Activated CD4-positive, alpha-beta T cell treated with anti-CD3 and anti-CD28 coated beads, Interleukin-10, Interleukin-2, amounts not matched to agents 100 ng/mL and 50 ng/mL, durations not matched to agents 16 hours and 8 hours (primary cell): ENCODE measurements at regions not wholly inside any gene's neighbourhood (a gene's known extent, or its start where the extent isn't known, plus 50 kb on each side); places are given as distances from the start of the nearest gene placed in this dataset.
"Not testable (repeated sequence)": the region's sequence is repeated elsewhere in the genome, so short reads cannot be mapped to it uniquely, and the experiment has no call there.

ENCODE experiments used
- DNase-seq: peaks from one replicate; pipeline ENCODE4 v3.0.0-alpha.2; 2020

DNA sequence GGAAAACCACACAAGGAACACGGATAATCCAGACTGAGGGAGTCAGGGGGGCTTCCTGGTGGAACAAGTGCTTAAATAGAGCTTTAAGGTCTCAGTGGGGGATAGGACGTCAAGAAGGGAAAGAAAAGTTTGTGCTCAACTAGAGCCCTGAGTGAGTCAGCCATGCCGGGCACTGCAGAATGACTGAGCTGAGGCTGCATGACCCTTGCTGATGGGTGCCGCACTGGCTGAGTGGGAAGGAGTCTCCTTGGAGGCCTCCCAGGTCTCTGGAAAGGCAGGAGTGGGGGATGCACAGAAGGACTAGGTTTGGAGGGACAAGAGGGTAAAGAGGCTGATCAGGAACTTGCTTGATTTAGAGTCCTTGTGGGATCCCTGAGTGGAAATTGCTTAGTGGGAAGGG, 150.3 kb downstream of the RPLP1 start:
- no peak for DNase-seq

DNA sequence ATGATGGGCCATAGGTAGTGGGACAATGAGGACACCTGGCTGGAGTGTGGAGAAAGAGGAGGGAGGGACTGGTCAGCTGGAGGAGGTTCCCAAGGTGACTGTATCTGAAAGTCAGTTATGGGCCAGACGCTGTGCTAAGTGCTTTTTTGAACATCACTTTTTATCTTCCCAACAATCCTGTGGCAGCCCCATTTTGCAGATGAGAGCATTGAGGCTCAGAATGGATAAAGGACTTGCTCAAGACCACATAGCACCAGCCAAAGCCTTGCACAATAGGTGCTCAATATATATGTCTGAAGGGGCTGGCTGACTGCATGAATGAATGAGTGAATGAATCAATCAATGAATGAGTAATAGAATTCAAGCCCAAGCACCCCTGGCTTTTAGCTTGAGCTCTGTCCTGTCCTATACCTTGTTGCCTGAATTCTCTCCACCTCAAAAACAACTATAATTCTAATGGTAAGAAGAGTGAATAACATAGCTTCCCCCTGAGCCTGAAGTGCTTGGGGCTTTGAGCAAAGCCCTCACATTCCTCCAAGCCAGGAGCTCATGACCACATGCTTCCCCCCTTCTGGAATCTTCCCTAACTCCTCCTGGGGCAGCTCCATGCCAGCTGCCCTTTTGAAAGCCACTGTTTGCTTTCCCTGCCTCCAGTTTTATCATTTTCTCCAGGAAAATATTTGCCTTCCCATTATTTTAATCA, 150.9 kb downstream of the RPLP1 start:
- no peak for DNase-seq

DNA sequence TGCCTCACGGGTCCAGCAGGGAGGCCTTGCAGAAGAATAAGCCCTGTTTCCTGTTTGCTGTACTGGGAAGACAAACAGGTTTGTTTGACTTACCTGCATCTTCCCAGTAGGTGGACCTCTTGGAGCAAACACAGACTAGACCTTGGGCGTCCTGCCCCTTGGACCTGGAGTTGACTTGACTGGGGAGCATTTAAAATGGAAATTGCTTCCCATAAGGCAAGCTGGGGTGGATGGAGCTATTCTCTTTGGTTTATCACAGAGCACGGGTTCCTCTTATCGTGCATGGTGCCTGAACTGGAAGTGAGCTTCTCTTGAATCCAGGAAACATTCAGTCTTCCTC, 151.4 kb downstream of the RPLP1 start:
- DNase-seq, result no peak

DNA sequence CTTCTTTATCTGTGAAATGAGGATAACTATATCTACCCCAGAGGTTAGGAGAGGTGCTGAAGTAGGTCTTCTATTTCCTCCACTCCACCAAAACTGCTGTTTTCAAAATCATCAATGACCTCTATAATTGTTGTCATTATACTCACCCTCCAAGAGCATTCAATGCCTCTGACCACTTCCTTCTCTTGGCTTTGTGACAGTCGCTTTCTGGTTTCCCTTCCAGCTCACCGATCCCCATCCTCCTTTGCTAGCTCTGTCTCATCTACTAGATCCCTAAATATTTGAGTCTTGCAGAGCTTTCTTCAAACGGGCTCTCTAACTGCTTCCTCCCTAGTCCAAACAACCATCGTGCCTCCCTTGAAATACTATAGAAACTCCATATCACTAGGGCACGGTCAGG, 153.5 kb downstream of the RPLP1 start:
- no peak for DNase-seq

DNA sequence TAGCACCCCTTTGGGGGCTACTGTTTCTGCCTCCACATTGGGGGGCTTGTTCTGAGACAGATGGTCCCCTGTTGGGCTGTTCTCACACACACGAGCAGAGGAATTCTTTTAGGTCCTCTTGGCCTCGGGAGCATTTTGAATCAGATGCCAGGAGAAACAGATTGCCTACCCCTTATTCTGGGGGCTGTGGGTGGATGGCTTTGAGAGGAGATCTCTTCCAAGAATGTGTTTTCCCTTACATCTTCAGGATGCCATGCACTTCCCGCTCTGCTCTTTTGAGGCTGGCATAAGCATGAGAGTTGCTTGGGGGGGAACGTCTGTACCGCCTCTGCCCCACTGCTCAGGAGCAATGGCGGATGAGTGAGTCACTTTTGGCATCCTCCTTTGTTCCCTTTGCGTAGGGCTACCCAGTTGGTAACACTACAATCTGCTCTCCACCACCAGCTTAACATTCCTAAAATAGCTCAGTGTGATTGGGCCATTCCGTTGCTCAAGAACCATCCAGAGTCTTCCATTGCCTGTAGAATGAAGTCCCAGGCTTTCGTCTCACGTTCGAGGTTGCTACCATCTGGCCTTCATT, 154.4 kb downstream of the RPLP1 start:
- DNase-seq, result no peak

DNA sequence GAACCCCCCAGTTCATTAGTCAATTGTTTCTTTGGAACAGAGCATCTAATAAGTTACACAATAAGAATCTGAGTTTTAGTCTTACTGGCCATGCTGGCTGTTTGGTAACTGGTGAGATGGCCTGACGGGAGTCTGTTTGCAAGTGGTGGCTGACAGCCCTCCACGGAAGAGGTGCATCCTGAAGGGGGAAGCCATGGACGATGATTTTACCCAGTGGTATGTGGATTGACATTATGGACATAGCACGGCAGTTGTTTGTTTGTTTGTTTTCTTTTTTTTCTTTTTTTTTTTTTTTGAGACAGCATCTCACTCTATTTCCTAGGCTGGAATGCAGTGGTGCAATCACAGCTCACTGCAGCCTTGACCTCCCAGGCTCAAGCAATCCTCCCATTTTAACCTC, 156.0 kb downstream of the RPLP1 start:
- no peak for DNase-seq

DNA sequence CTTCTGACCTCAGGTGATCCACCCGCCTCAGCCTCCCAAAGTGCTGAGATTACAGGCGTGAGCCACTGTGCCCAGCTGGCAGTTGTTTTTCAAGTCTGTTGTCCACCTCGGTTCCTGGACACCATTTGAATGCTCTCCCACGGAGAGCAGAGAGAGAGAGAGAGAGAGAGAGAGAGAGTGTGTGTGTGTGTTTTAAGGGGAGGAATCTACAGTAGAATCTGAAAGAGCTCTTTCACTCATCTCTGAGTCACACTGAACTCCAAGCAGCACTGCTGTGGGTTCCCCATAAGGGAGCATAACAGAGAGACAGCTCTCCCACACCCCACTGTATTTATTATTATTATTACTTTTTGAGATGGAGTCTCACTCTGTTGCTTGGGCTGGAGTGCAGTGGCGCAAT, 156.6 kb downstream of the RPLP1 start:
- no peak for DNase-seq

DNA sequence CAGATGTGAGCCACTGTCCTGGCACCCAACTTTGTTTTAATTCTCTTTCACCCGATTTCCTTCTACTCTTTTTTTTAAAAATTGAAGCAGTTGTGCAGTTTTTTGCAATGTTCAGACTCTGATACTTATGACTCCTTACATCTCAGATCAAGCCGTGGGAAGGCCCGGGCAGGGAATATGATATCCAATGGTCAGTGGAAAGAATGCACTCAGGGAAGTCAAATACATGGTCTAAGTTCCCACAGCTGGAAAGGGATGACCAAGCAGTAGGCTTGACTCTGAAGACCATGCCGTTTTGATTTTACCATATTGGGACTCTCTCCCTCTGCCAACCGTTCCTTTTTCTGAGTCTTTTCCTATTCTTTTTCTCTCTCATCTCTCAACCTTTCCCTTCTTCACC, 157.2 kb downstream of the RPLP1 start:
- no peak for DNase-seq

DNA sequence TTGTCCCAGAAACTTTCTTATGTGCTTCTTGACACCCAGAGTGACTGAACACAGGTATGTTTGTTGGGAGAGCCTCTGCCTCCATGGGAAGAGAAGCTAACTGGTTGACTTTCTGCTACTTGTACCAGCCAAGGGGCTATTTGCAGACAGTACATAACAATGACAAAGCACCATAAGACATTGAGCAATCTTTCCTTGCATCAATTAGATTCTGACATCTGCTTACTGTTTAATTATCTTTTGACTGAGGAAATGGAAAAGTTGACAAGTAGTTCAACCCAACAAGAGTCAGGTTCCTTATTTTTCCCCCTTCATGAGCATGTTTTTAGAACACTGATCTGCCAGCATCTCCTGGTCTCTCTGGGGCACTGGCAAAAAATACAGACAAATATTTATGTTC, 157.7 kb downstream of the RPLP1 start:
- DNase-seq, result no peak

DNA sequence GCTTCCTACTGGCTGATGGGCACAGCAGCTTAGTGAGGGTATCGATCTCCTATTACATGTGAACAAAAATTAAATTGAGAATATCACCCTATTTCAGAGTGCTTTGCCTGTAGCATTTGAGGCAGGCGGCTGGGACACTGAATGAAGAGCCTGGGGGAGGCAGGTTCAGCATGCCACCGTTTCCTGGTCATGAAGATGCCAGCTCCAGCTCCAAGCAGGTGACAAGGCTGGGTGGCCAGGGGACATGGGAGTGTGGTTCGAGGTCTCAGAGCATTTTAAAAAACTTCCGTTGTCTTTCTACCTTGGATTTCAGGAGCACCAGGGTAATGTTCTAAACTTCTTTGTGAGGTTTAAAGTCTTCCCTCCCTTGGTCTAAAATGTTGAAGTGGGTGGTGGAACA, 158.2 kb downstream of the RPLP1 start:
- DNase-seq, result no peak

DNA sequence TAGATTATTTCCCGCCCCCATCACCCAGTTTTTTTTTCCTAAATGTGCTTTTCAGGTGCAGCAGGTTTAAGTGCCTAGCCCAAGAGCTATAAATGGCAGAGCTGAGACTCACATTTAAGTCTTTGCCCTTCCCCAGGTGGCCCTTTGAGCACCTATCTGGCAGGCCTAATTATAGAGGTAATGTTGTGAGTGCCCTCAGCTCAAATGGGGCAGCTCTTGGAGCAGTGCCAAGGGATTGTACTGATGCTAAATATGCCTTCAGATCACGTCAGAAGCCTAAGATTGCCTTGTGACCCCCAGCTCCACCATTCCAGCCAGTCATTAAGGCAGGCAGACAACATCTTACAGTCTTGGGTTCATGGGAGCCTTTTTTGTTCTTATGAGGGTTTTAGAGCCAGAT, 159.5 kb downstream of the RPLP1 start:
- no peak for DNase-seq

DNA sequence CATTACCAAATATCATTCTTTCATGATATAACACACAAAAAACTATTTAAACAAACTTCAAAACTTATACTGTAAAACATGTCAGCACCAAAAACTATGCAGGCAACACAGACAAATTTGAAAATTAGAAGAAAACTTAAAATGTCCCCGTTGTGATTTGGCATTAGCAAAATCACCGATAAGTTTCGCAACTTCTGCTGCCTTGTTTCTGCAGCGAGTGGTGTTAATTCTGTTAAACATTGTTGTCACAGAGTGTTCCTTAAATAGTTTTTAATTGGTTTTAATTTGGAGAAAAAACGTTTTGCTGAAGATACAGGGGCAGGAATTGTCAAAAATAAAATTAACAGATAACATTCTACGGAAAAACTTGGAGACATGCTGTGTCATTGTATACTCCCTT, 160.6 kb downstream of the RPLP1 start:
- no peak for DNase-seq

DNA sequence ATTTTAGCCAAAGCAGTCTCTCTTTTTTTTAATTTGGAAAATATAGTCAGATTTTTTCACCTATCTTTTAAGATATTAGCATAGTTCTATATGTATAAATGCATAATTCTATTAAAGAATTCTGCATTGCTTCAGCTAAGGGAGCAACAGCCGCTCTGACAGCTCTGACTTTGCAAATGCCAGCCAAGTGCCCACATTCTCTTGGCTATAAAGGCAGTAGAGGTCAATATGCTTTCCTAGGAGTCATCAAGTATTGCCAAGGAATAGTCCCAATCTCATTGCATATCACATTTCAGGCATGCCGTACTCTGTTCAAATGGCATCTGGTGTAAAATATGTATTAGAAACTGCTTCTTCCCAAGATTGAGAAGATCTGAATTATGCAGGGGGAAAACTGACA, 161.4 kb downstream of the RPLP1 start:
- DNase-seq, result no peak

DNA sequence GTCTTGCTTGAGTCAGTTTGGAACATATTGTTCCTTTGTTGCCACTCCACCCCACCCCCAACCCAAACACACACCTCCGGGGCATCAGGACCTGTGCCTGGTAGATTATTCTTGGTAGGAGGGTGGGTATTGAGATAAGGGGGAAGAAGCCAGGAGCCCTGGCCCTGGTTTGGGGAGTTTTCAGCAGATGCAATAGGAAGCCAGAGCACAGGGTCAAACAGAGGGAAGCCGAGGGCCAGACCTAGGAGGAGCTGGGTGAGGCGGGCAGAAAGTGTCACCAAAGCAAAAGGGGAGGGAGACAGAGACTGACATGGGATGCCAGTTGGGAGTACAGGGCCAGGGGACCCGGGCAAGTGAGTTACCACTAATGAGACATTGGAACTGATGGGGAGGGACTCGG, 163.1 kb downstream of the RPLP1 start:
- DNase-seq, result no peak

DNA sequence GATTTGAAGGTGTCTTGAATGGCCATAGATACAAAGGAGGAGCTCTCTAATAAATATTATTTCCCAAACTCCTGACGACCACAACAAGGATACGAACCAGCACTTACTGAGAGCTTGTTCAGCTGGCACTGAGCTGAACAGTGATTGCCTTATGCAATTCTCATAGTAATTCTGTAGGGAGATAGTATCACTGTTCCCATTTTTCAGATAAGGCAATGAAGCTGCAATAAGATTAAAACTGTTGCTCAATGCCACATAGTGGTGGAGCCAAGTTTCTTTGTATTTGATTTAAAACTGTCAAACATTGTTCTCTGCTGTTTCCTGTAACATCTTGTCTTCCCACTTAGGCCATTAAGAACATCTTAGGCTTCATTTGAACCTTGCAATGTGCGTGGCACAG, 163.9 kb downstream of the RPLP1 start:
- DNase-seq, result no peak

DNA sequence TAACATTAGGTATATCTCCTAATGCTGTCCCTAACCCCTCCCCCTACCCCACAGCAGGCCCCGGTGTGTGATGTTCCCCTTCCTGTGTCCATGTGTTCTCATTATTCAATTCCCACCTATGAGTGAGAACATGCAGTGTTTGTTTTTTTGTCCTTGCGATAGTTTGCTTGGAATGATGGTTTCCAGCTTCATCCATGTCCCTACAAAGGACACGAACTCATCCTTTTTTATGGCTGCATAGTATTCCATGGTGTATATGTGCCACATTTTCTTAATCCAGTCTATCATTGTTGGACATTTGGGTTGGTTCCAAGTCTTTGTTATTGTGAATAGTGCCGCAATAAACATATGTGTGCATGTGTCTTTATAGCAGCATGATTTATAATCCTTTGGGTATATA, 164.5 kb downstream of the RPLP1 start:
- DNase-seq, result not testable (repeated sequence)

DNA sequence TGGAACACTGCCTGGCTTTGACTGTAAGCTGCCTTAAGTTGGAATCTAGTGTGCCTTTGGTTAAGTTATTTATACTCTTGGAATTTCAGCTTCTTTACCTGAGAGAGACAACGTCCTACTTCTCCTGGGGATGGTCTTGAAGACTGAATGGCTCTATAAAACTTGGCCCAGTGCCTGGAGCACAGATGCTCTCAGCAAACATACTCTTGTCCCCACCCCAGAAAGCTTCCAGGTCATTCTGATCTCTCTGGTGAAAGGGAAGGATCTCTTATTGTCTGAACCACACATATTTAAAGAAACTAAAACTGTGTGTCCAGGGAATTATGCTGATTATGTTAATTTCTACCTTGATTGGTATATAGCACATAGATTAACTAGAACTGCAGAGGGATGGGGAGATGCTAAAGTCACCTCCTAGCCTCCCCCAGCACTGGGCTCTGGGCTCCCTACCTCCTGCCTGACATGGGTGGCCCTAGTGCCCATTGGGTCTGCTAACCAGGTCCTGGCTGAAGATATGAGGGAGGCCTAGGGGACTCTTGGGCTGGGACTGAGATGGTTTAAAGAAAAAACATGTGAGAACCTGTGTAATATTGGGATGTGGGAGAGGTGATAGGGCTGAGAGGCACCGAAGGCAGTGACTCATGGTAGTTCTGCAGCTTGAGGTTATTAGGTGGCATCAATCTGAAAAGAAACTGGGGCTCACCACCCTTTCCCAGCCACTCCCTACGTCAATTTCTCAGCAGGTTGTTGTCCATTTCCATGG, 171.0 kb downstream of the RPLP1 start:
- DNase-seq, result no peak

DNA sequence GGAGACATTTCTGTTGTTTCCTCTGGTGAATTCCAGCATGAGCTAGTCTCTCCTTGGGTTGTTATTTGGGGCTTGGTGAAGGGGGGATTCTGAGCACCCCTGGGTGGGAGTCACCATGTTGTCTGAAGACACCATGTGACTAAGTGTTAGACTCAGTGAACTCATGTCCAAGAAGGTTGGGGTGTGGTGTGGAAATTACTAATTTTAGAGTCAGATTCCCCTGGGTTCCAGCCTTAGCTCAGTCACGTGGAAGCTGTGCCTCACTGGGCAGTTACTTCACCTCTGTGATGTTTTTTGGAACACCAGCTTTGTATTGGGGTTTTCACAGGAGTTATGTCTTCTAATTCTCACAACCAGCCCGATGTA, 171.5 kb downstream of the RPLP1 start:
- DNase-seq, result no peak

DNA sequence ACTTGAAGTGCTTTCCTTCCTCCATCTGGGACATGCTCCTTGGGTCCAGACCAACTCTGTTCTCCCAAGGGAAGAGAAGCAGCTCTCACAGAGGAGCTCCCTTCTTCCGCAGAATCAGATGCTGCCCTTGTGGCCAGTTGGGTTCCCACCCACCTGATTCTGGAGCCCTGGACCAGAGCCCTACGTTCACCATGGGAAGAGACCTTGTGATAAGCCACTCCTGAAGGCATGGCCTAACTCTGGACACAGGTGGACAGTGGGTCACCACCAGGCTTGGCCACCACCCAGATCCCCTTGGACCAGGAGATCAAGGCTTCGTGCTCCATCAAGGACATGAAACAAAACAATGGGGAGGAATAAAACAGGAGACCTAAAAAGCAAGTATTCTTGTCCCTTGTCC, 172.2 kb downstream of the RPLP1 start:
- DNase-seq, result no peak

DNA sequence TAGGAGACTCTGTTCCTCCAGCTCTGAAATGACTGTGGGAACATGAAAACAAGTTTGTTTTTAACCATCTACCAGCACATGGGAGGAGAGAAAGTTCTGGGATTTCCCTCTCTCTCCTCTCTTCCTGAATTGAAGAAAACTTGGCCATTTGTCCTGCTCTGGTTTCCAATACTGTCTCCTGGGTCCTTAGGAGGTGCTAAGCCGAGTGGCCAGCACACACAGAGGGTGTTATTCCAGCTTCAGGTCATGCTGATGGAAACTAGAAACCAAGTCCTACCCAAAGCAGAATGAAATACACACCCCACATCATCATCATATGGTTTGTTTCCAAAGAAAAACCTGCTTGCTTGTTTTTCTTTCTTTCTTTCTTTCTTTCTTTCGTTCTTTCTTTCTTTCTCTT, 172.7 kb downstream of the RPLP1 start:
- no peak for DNase-seq

DNA sequence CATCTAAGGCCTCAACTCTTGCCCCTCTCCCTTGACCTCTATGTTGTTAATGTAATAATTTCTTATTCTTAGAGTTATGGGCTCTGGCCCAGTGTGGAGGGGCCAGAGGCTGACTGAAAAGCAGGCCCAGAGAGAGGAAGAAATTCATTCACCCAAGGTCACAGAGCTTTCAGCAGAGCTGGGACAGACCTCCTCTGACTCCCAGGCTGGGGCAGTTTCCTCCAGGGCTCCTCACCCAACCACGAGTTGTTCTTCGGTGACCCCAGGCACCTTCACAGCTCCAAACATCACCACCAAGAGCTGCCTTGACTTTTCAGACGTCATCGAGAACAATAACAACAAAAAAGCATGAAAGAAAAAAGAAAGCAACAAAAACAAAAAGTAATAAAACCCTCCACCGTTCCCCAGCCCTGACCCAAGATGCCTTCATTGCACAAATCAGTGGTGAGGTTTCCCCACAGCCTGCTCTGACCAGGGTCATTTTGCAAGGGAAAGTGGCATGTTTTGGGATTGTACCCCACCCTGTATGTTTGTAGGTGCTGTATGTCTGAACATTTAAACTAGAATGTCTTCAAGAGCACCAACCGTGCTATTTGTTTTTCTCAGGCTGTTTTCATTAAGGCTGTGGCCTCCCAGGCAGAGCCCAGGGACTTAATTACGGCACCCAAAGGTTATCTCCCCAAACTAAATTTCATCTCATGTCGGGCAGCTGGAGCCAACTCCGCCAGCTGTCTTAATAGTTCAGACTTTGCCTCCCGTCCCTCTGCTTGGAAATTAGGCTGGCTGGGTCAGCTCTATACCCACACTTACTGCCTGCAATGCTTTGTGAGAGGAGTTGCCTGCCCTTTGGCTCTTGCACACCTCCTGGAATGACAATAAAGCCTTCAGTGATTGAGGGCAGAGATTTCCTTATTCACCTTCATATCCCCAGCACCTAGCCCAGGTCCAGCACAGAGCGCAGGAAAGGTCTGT, 173.8 kb downstream of the RPLP1 start:
- DNase-seq, result no peak

DNA sequence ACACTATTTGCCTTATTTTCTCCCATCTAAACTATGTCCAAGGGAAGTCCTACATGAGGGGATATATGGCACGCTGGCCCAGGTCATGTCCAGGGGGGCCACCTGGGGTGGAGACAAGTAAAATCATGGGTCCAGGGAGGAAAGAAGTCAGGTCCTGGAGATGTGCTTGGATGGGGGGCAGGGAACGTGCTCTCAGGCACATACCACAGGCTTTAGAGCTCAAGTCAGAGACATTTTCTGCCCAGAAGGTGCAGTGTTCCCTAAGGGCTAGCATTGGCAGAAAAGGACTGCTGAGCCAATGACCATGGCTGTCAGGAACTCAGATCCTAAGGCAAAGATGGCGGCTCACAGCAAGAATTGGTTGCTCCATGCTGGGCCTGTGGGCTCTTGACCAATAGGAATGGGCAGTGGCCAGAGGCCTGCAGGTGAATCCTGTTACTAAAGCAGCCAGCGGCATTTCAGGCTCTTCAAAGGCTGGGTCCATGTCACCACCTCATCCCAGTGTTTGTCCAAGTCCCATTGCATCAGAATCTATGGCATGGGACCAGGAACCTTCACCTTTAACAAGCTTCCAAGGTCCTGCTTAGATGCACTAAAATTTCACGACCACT, 175.0 kb downstream of the RPLP1 start:
- no peak for DNase-seq
